ENCODE measurements at regions not wholly inside any gene's neighbourhood (a gene's known extent, or its start where the extent isn't known, plus 50 kb on each side); places are given as distances from the start of the nearest gene placed in this dataset.

- Mint-ChIP-seq H3K4me1 (no peaks in the 10 kb centered on the region), H3K27me3 (ENCODE audit: low read depth in 3 of 3) (peaks cover 0 to 2% (median 0%) of the 10 kb centered on the region in 3 donors), H3K4me3 (no peak overlapping the region), H3K27ac (no peak overlapping the region), H3K9me3 (peaks cover 0 to 7% (median 0%) of the 10 kb centered on the region in 7 donors), H3K36me3 (no peaks in the 10 kb centered on the region)
- H3K27me3 ChIP-seq (ENCODE audit: control insufficient read depth in 2 of 2, insufficient read depth in 2 of 2, low read length in 2 of 2) = no peaks in the 10 kb centered on the region
- H3K4me2 ChIP-seq (replicated peaks; ENCODE audit: extremely low read depth, low read length, poor library complexity, severe bottlenecking) = no peak overlapping the region
- WGBS (ENCODE audit: insufficient coverage) = no CpG with 5 or more reads among the region's 3 CpGs
- H3K9ac ChIP-seq (ENCODE audit: insufficient read depth, low read length, poor library complexity, severe bottlenecking) = no peak overlapping the region
- H3K79me2 ChIP-seq (ENCODE audit: insufficient read depth, low read length) = no peaks in the 10 kb centered on the region
- intact Hi-C loops (cut with micrococcal nuclease) = no loop called here
- no peaks in the 10 kb centered on the region for H3K9me3 ChIP-seq (replicated peaks in 1 of 2; ENCODE audit: control insufficient read depth in 1 of 2, insufficient read depth in 1 of 2, low read length in 2 of 2)
- H4K20me1 ChIP-seq (ENCODE audit: insufficient read depth, low read length) = no peaks in the 10 kb centered on the region
- H3K4me3 ChIP-seq (replicated peaks in 1 of 3; ENCODE audit: low read depth in 2 of 3, low read length in 3 of 3) = no peak overlapping the region
- TF ChIP-seq CTCF (IDR thresholded peaks at IDR 0.05) = no peak
- H2AFZ ChIP-seq (ENCODE audit: insufficient read depth, low read depth, low read length, poor library complexity, severe bottlenecking) = no peak overlapping the region
- DNase-seq = no peak
- no peaks in the 10 kb centered on the region for H3K4me1 ChIP-seq (ENCODE audit: control insufficient read depth in 1 of 2, insufficient read depth in 2 of 2, low read length in 2 of 2)
- no peaks in the 10 kb centered on the region for H3K36me3 ChIP-seq (replicated peaks in 1 of 2; ENCODE audit: control insufficient read depth in 1 of 2, insufficient read depth in 2 of 2, low read length in 2 of 2)
- no peak overlapping the region for H3K27ac ChIP-seq (ENCODE audit: low read depth in 1 of 2, low read length in 2 of 2)
Measured at GRCh38 chr4:152234571-152234970, 301.3 kb downstream of the FBXW7 start.

DNA sequence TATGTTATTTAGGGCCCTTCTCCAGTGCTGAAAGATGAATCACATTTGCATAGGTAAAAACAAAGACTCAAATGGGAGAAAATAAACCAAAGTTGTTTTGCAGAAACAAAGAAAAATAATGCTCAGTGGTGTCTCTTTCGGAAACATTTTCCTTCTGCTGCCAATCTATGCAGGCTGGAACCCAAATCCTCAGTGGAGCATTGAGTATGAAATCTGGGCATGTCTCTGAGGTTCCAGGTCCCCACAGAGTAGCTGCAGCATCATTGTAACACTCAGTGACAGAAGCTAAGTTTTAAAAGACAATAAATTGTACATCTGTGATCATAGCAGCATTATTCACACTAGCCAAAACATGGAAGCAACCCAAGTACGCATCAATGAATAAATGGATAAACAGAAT is 303.6 kb downstream of the FBXW7 start:
- no peaks in the 10 kb centered on the region for H3K79me2 ChIP-seq (ENCODE audit: insufficient read depth, low read length)
- no peak overlapping the region for H3K4me3 ChIP-seq (replicated peaks in 1 of 3; ENCODE audit: low read depth in 2 of 3, low read length in 3 of 3)
- intact Hi-C loops (cut with micrococcal nuclease) = no loop called here
- DNase-seq = no peak
- H3K27me3 ChIP-seq (ENCODE audit: control insufficient read depth in 2 of 2, insufficient read depth in 2 of 2, low read length in 2 of 2) = no peaks in the 10 kb centered on the region
- no peak overlapping the region for H2AFZ ChIP-seq (ENCODE audit: insufficient read depth, low read depth, low read length, poor library complexity, severe bottlenecking)
- H3K9me3 Mint-ChIP-seq = peaks cover 0 to 7% (median 0%) of the 10 kb centered on the region in 7 donors
- H3K4me1 ChIP-seq (ENCODE audit: control insufficient read depth in 1 of 2, insufficient read depth in 2 of 2, low read length in 2 of 2) = no peaks in the 10 kb centered on the region
- H3K36me3 ChIP-seq (replicated peaks in 1 of 2; ENCODE audit: control insufficient read depth in 1 of 2, insufficient read depth in 2 of 2, low read length in 2 of 2) = no peaks in the 10 kb centered on the region
- no peaks in the 10 kb centered on the region for H3K36me3 Mint-ChIP-seq
- H3K9ac ChIP-seq (ENCODE audit: insufficient read depth, low read length, poor library complexity, severe bottlenecking) = no peak overlapping the region
- no peak overlapping the region for H3K4me2 ChIP-seq (replicated peaks; ENCODE audit: extremely low read depth, low read length, poor library complexity, severe bottlenecking)
- H3K9me3 ChIP-seq (replicated peaks in 1 of 2; ENCODE audit: control insufficient read depth in 1 of 2, insufficient read depth in 1 of 2, low read length in 2 of 2) = no peaks in the 10 kb centered on the region
- WGBS (ENCODE audit: insufficient coverage) = 100% methylated on average over 1 of the region's 2 CpGs
- no peak overlapping the region for H3K4me3 Mint-ChIP-seq
- no peak overlapping the region for H3K27ac ChIP-seq (ENCODE audit: low read depth in 1 of 2, low read length in 2 of 2)
- no peak overlapping the region for H3K27ac Mint-ChIP-seq
- no peaks in the 10 kb centered on the region for H3K4me1 Mint-ChIP-seq
- no peaks in the 10 kb centered on the region for H4K20me1 ChIP-seq (ENCODE audit: insufficient read depth, low read length)
- TF ChIP-seq CTCF (IDR thresholded peaks at IDR 0.05) = no peak
- peaks cover 0 to 2% (median 0%) of the 10 kb centered on the region in 3 donors for H3K27me3 Mint-ChIP-seq (ENCODE audit: low read depth in 3 of 3)

Data from CD14-positive monocyte (primary cell).